HL-60 (cell line): ENCODE measurements at regions not wholly inside any gene's neighbourhood (a gene's known extent, or its start where the extent isn't known, plus 50 kb on each side); places are given as distances from the start of the nearest gene placed in this dataset.

Experiments used
- TF ChIP-seq, protein P1 (sequence below): IDR thresholded peaks from 2 replicates; pipeline ENCODE4 v1.6.1; 2012; ENCODE audit warnings: low read depth; ENCODE audit not compliant: insufficient replicate concordance
- TF ChIP-seq, protein P2 (sequence below): IDR thresholded peaks from one replicate; pipeline ENCODE4 v1.5.1; 2011; ENCODE audit warnings: low read length, control low read depth, inconsistent platforms; ENCODE audit not compliant: insufficient read depth

DNA sequence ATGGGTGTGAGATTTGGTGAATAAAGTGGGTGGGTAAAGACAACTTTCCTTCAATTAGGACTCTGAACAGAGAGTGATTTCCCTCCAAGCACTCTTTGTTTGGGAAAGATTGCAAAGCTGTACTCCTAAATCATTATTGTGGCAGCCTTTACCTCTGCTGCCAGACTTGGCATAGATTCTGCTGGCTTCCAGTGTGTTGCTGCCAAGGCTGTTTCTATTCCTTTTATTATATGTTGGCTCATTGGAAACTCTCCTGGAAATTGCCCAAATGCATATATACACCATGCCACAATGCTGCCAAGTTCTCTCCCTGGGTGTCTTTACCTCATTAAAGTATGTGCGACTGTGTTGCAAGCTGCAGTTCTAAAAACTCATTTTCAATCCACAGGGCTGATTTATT, 668.0 kb downstream of the MRPL39 start:
- TF ChIP-seq, protein P1, sequence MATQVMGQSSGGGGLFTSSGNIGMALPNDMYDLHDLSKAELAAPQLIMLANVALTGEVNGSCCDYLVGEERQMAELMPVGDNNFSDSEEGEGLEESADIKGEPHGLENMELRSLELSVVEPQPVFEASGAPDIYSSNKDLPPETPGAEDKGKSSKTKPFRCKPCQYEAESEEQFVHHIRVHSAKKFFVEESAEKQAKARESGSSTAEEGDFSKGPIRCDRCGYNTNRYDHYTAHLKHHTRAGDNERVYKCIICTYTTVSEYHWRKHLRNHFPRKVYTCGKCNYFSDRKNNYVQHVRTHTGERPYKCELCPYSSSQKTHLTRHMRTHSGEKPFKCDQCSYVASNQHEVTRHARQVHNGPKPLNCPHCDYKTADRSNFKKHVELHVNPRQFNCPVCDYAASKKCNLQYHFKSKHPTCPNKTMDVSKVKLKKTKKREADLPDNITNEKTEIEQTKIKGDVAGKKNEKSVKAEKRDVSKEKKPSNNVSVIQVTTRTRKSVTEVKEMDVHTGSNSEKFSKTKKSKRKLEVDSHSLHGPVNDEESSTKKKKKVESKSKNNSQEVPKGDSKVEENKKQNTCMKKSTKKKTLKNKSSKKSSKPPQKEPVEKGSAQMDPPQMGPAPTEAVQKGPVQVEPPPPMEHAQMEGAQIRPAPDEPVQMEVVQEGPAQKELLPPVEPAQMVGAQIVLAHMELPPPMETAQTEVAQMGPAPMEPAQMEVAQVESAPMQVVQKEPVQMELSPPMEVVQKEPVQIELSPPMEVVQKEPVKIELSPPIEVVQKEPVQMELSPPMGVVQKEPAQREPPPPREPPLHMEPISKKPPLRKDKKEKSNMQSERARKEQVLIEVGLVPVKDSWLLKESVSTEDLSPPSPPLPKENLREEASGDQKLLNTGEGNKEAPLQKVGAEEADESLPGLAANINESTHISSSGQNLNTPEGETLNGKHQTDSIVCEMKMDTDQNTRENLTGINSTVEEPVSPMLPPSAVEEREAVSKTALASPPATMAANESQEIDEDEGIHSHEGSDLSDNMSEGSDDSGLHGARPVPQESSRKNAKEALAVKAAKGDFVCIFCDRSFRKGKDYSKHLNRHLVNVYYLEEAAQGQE = no peak
- TF ChIP-seq, protein P2, sequence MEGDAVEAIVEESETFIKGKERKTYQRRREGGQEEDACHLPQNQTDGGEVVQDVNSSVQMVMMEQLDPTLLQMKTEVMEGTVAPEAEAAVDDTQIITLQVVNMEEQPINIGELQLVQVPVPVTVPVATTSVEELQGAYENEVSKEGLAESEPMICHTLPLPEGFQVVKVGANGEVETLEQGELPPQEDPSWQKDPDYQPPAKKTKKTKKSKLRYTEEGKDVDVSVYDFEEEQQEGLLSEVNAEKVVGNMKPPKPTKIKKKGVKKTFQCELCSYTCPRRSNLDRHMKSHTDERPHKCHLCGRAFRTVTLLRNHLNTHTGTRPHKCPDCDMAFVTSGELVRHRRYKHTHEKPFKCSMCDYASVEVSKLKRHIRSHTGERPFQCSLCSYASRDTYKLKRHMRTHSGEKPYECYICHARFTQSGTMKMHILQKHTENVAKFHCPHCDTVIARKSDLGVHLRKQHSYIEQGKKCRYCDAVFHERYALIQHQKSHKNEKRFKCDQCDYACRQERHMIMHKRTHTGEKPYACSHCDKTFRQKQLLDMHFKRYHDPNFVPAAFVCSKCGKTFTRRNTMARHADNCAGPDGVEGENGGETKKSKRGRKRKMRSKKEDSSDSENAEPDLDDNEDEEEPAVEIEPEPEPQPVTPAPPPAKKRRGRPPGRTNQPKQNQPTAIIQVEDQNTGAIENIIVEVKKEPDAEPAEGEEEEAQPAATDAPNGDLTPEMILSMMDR = no peak
